HUES64 (cell line): ENCODE measurements at regions not wholly inside any gene's neighbourhood (a gene's known extent, or its start where the extent isn't known, plus 50 kb on each side); places are given as distances from the start of the nearest gene placed in this dataset.

Experiments used
- H3K27ac ChIP-seq: 2 replicates; pipeline ENCODE4 v1.7.0; 2013; ENCODE audit warnings: low read depth, low read length, inconsistent platforms
- H3K27me3 ChIP-seq: 2 replicates; pipeline ENCODE4 v1.6.1; 2013; ENCODE audit warnings: mild to moderate bottlenecking, low read length; ENCODE audit not compliant: insufficient read depth
- H3K36me3 ChIP-seq: 2 replicates; pipeline ENCODE4 v1.6.1; 2013; ENCODE audit warnings: mild to moderate bottlenecking, low read length; ENCODE audit not compliant: insufficient read depth
- H3K4me1 ChIP-seq: 2 replicates; pipeline ENCODE4 v1.6.1; 2013; ENCODE audit warnings: mild to moderate bottlenecking, low read length, moderate library complexity; ENCODE audit not compliant: insufficient read depth
- H3K4me3 ChIP-seq: 2 replicates; pipeline ENCODE4 v1.5.1; 2013; ENCODE audit warnings: mild to moderate bottlenecking, low read length, moderate library complexity
- H3K9ac ChIP-seq: 2 replicates; pipeline ENCODE4 v1.6.1; 2013; ENCODE audit warnings: mild to moderate bottlenecking, low read depth, low read length
- H3K9me3 ChIP-seq: 2 replicates; pipeline ENCODE4 v1.6.1; 2013; ENCODE audit warnings: low read depth, low read length; ENCODE audit not compliant: insufficient read depth
- WGBS: fragments of 150-250, 120-280 bp; methylation state at CpG from one replicate; pipeline ENCODE4 v1.1.7; 2013; ENCODE audit warnings: missing lambda C conversion rate; 5-methylcytosine and 5-hydroxymethylcytosine counted together

- Histone ChIP-seq H3K27ac (no peak overlapping the region), H3K9me3 (no peaks in the 10 kb centered on the region), H3K4me3 (no peak overlapping the region), H3K4me1 (peaks cover 17% of the 10 kb centered on the region), H3K9ac (no peak overlapping the region), H3K36me3 (no peaks in the 10 kb centered on the region), H3K27me3 (no peaks in the 10 kb centered on the region)
- WGBS = 96% methylated on average over 10 of the region's 10 CpGs
These were observed 72.1 kb upstream of the SEMA6A start for GRCh38 chr5:116646611-116647289.

- 93% methylated on average over 1 of the region's 1 CpG for WGBS
- Histone ChIP-seq H3K27ac (no peak overlapping the region), H3K36me3 (no peaks in the 10 kb centered on the region), H3K4me3 (no peak overlapping the region), H3K9me3 (no peaks in the 10 kb centered on the region), H3K9ac (no peak overlapping the region), H3K4me1 (peaks cover 7% of the 10 kb centered on the region), H3K27me3 (no peaks in the 10 kb centered on the region)
These were observed 71.0 kb upstream of the SEMA6A start for GRCh38 chr5:116645627-116646026.

GRCh38 chr5:116640236-116640635, 65.6 kb upstream of the SEMA6A start:
- no peaks in the 10 kb centered on the region for H3K36me3 ChIP-seq
- no peak overlapping the region for H3K9ac ChIP-seq
- H3K27ac ChIP-seq = no peak overlapping the region
- no peaks in the 10 kb centered on the region for H3K27me3 ChIP-seq
- H3K9me3 ChIP-seq = no peaks in the 10 kb centered on the region
- no peaks in the 10 kb centered on the region for H3K4me1 ChIP-seq
- no peak overlapping the region for H3K4me3 ChIP-seq

GRCh38 chr5:116637149-116637740, 62.6 kb upstream of the SEMA6A start:
- no peak overlapping the region for H3K27ac ChIP-seq
- no peaks in the 10 kb centered on the region for H3K27me3 ChIP-seq
- 0 out of 2 replicates have a peak, but pooled peaks cover 3% of the 10 kb centered on the region for H3K4me1 ChIP-seq
- no peaks in the 10 kb centered on the region for H3K9me3 ChIP-seq
- H3K4me3 ChIP-seq = no peak overlapping the region
- H3K9ac ChIP-seq = no peak overlapping the region
- WGBS = 87% methylated on average over 4 of the region's 4 CpGs
- no peaks in the 10 kb centered on the region for H3K36me3 ChIP-seq

- Histone ChIP-seq H3K4me1 (peaks cover 24% of the 10 kb centered on the region), H3K36me3 (no peaks in the 10 kb centered on the region), H3K9ac (no peak overlapping the region), H3K27me3 (no peaks in the 10 kb centered on the region), H3K4me3 (no peak overlapping the region), H3K27ac (no peak overlapping the region), H3K9me3 (no peaks in the 10 kb centered on the region)
- 89% methylated on average over 4 of the region's 4 CpGs for WGBS
These were observed 58.3 kb upstream of the SEMA6A start for GRCh38 chr5:116632890-116633289.

GRCh38 chr5:116631147-116631546, 56.5 kb upstream of the SEMA6A start:
- no peak overlapping the region for H3K4me3 ChIP-seq
- WGBS = 90% methylated on average over 1 of the region's 1 CpG

GRCh38 chr5:116629168-116629567, 54.5 kb upstream of the SEMA6A start:
- no peaks in the 10 kb centered on the region for H3K9me3 ChIP-seq
- no peak overlapping the region for H3K4me3 ChIP-seq
- peaks cover 30% of the 10 kb centered on the region for H3K4me1 ChIP-seq
- 20% methylated on average over 2 of the region's 2 CpGs for WGBS
- no peak overlapping the region for H3K9ac ChIP-seq
- H3K27ac ChIP-seq = no peak overlapping the region
- no peaks in the 10 kb centered on the region for H3K36me3 ChIP-seq
- no peaks in the 10 kb centered on the region for H3K27me3 ChIP-seq

More at GRCh38 chr5:116631147-116631546, 56.5 kb upstream of the SEMA6A start:
- Histone ChIP-seq H3K27ac (no peak overlapping the region), H3K4me1 (peaks cover 28% of the 10 kb centered on the region), H3K9ac (no peak overlapping the region), H3K27me3 (no peaks in the 10 kb centered on the region), H3K9me3 (no peaks in the 10 kb centered on the region), H3K36me3 (no peaks in the 10 kb centered on the region)

- H3K4me3 ChIP-seq = no peak overlapping the region
- H3K9ac ChIP-seq = no peak overlapping the region
- WGBS = 94% methylated on average over 3 of the region's 3 CpGs
These were observed 52.5 kb upstream of the SEMA6A start for GRCh38 chr5:116626945-116627679.

GRCh38 chr5:116626272-116626723, 51.7 kb upstream of the SEMA6A start:
- Histone ChIP-seq H3K4me1 (peaks cover 33% of the 10 kb centered on the region), H3K9ac (no peak overlapping the region), H3K27me3 (no peaks in the 10 kb centered on the region), H3K9me3 (no peaks in the 10 kb centered on the region), H3K36me3 (no peaks in the 10 kb centered on the region), H3K4me3 (no peak overlapping the region), H3K27ac (no peak overlapping the region)
- 78% methylated on average over 11 of the region's 13 CpGs for WGBS

More at GRCh38 chr5:116626945-116627679, 52.5 kb upstream of the SEMA6A start:
- Histone ChIP-seq H3K4me1 (peaks cover 28% of the 10 kb centered on the region), H3K27ac (no peak overlapping the region), H3K36me3 (no peaks in the 10 kb centered on the region), H3K27me3 (no peaks in the 10 kb centered on the region), H3K9me3 (no peaks in the 10 kb centered on the region)
